Mesenchymal stem cell (in vitro differentiated cells and primary cell): ENCODE measurements at regions not wholly inside any gene's neighbourhood (a gene's known extent, or its start where the extent isn't known, plus 50 kb on each side); places are given as distances from the start of the nearest gene placed in this dataset.

Experiments
- DNase-seq: peaks from one replicate; pipeline ENCODE4 v3.0.0-alpha.2; 2013
- H2AFZ ChIP-seq: one replicate; pipeline ENCODE4 v1.6.1; 2013; ENCODE audit warnings: low read depth, mild to moderate bottlenecking, control low read depth, inconsistent platforms, low read length, moderate library complexity
- H2AK5ac ChIP-seq: 2 replicates; pipeline ENCODE4 v1.6.1; 2013; ENCODE audit warnings: low read length, moderate library complexity, mild to moderate bottlenecking, inconsistent platforms; ENCODE audit not compliant: severe bottlenecking
- H2BK120ac ChIP-seq: one replicate; pipeline ENCODE4 v1.6.1; 2013; ENCODE audit warnings: low read depth, mild to moderate bottlenecking, inconsistent platforms, low read length, moderate library complexity
- H2BK12ac ChIP-seq, 2 experiments: one replicate each; pipeline ENCODE4 v1.6.1; 2013; ENCODE audit warnings: inconsistent platforms in 2 of 2, low read length in 2 of 2, mild to moderate bottlenecking in 2 of 2, moderate library complexity in 2 of 2, control low read depth in 1 of 2
- H2BK15ac ChIP-seq: one replicate; pipeline ENCODE4 v1.6.1; 2013; ENCODE audit warnings: mild to moderate bottlenecking, low read depth, inconsistent platforms; ENCODE audit not compliant: poor library complexity, severe bottlenecking
- H2BK5ac ChIP-seq: 2 replicates; pipeline ENCODE4 v1.6.1; 2013; ENCODE audit warnings: low read depth, mild to moderate bottlenecking, low read length, control low read depth, inconsistent platforms; ENCODE audit not compliant: poor library complexity, severe bottlenecking
- H3K14ac ChIP-seq, 2 experiments: one replicate each; pipeline ENCODE4 v1.6.1; 2013; ENCODE audit warnings: inconsistent platforms in 2 of 2, low read length in 2 of 2, control low read depth in 1 of 2, mild to moderate bottlenecking in 1 of 2, moderate library complexity in 1 of 2
- H3K18ac ChIP-seq, 2 experiments: one replicate each; pipeline ENCODE4 v1.6.1; 2013; ENCODE audit warnings: inconsistent platforms in 2 of 2, low read length in 2 of 2, control low read depth in 1 of 2, low read depth in 1 of 2, mild to moderate bottlenecking in 1 of 2
- H3K23ac ChIP-seq, 2 experiments: one replicate each; pipeline ENCODE4 v1.6.1; 2013; ENCODE audit warnings: inconsistent platforms in 2 of 2, low read length in 2 of 2, mild to moderate bottlenecking in 2 of 2, moderate library complexity in 2 of 2, control low read depth in 1 of 2
- H3K27ac ChIP-seq: 2 replicates; pipeline ENCODE4 v1.5.1; 2013; ENCODE audit warnings: mild to moderate bottlenecking, moderate library complexity, low read length, control low read depth, inconsistent platforms; ENCODE audit not compliant: poor library complexity, severe bottlenecking
- H3K27me3 ChIP-seq, 2 experiments: 2 replicates each; pipeline versions ENCODE4 v1.6.1 to v1.7.0; 2013; ENCODE audit warnings: low read length in 2 of 2, mild to moderate bottlenecking in 2 of 2, moderate library complexity in 2 of 2, control low read depth in 1 of 2, inconsistent platforms in 1 of 2; ENCODE audit not compliant: control insufficient read depth in 1 of 2, insufficient read depth in 1 of 2
- H3K36me3 ChIP-seq, 2 experiments: 2 replicates each; pipeline versions ENCODE4 v1.6.1 to v1.7.0; 2013; ENCODE audit warnings: low read length in 2 of 2, control low read depth in 1 of 2, inconsistent platforms in 1 of 2, low read depth in 1 of 2, mild to moderate bottlenecking in 1 of 2; ENCODE audit not compliant: insufficient read depth in 2 of 2, control insufficient read depth in 1 of 2
- H3K4ac ChIP-seq, 2 experiments: one replicate each; pipeline ENCODE4 v1.6.1; 2013; ENCODE audit warnings: inconsistent platforms in 2 of 2, low read length in 2 of 2, mild to moderate bottlenecking in 2 of 2, moderate library complexity in 2 of 2, control low read depth in 1 of 2, low read depth in 1 of 2
- H3K4me1 ChIP-seq: 2 replicates; pipeline ENCODE4 v1.6.1; 2013; ENCODE audit warnings: low read depth, low read length, control low read depth; ENCODE audit not compliant: control insufficient read depth, insufficient read depth
- H3K4me2 ChIP-seq: 2 replicates; pipeline ENCODE4 v1.6.1; 2013; ENCODE audit warnings: low read length, mild to moderate bottlenecking, inconsistent platforms; ENCODE audit not compliant: poor library complexity, severe bottlenecking
- H3K4me3 ChIP-seq, 2 experiments: 2 replicates each; pipeline versions ENCODE4 v1.5.1 to v1.7.0; 2013; ENCODE audit warnings: low read length in 2 of 2, mild to moderate bottlenecking in 2 of 2, control low read depth in 1 of 2, low read depth in 1 of 2; ENCODE audit not compliant: insufficient read depth in 1 of 2
- H3K79me1 ChIP-seq: replicated peaks from 2 replicates; pipeline ENCODE4 v1.6.1; 2013; ENCODE audit warnings: mild to moderate bottlenecking, control low read depth, low read length, inconsistent platforms; ENCODE audit not compliant: poor library complexity, severe bottlenecking
- H3K9ac ChIP-seq: 2 replicates; pipeline ENCODE4 v1.7.0; 2013; ENCODE audit warnings: mild to moderate bottlenecking, low read length, moderate library complexity
- H3K9me3 ChIP-seq: 2 replicates; pipeline ENCODE4 v1.7.0; 2013; ENCODE audit warnings: mild to moderate bottlenecking, low read length; ENCODE audit not compliant: control insufficient read depth
- H4K8ac ChIP-seq: one replicate; pipeline ENCODE4 v1.6.1; 2013; ENCODE audit warnings: inconsistent platforms, mild to moderate bottlenecking, low read length, moderate library complexity
- H4K91ac ChIP-seq: one replicate; pipeline ENCODE4 v1.6.1; 2013; ENCODE audit warnings: mild to moderate bottlenecking, low read length, inconsistent platforms
- WGBS: methylation state at CpG from one replicate; pipeline ENCODE4 v1.1.7; 2013; ENCODE audit warnings: mixed read lengths; 5-methylcytosine and 5-hydroxymethylcytosine counted together

DNA sequence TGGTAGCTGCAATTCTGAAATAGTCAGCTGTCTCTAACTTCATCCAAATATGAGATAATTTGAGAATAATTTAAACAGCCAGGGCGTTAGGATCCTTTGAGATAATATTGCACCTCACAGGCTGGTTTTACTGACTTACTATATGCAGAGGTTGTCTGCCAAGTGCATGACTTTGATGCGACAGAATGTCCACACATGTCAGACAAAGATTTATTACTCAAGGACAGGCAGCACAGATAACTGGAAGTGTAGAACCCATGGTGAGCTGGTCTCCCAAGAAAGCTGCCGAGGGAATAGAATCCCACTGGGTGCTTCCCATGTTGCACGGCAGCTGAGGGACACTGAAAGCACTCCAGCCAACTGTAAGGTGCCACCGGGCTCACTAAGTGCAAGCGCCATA lies 166.2 kb upstream of the GALNTL6 start:
- no peak overlapping the region for H3K27ac ChIP-seq
- H4K91ac ChIP-seq, result no peak overlapping the region
- no peak overlapping the region for H3K4me2 ChIP-seq
- no peak overlapping the region for H2BK12ac ChIP-seq
- peaks cover 12% of the 10 kb centered on the region for H3K9me3 ChIP-seq
- no peak overlapping the region for H3K4ac ChIP-seq
- no peaks in the 10 kb centered on the region for H3K4me1 ChIP-seq
- H2BK5ac ChIP-seq, result no peak overlapping the region
- no peak overlapping the region for H2AFZ ChIP-seq
- no peaks in the 10 kb centered on the region for H3K36me3 ChIP-seq
- DNase-seq, result no peak
- no peak overlapping the region for H3K18ac ChIP-seq
- H2BK15ac ChIP-seq, result no peak overlapping the region
- no peaks in the 10 kb centered on the region for H3K27me3 ChIP-seq
- H2BK120ac ChIP-seq, result no peak overlapping the region
- no peaks in the 10 kb centered on the region for H3K79me1 ChIP-seq
- no peak overlapping the region for H3K9ac ChIP-seq
- H3K23ac ChIP-seq, result no peak overlapping the region
- WGBS, result 92% methylated on average over 6 of the region's 6 CpGs
- no peak overlapping the region for H3K14ac ChIP-seq
- no peak overlapping the region for H3K4me3 ChIP-seq
- no peak overlapping the region for H4K8ac ChIP-seq
- H2AK5ac ChIP-seq, result no peak overlapping the region

DNA sequence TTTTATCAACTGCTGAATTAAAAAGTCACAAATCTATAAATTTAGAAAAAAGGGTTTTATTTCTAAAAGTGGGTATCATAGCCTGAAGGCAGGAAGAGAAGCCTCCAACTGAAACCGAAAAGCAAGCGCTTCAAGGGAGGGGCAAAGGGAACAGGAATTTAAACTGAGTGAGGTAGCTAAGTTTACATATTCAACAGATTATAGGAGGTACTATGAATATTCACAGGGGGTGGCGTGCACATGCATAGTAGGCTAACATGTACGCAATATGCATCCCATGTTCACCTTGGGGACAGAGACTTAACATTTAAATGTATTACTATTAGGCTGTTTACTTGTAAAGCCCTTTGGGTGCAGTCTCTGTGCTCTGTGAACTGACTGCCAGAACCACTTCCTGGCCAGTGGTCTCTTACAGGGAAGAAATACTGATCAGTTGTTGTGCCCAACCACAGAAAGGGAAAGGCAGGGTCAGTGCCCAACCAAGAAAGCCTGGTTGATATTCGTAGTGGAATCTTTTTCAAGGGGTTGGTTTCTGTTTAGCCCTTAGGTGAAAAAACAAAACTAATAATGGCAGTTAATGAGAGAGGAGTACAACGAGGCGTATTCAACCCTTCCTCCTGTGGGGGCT lies 168.7 kb upstream of the GALNTL6 start:
- no peak overlapping the region for H2BK12ac ChIP-seq
- H4K91ac ChIP-seq, result no peak overlapping the region
- H3K36me3 ChIP-seq, result no peaks in the 10 kb centered on the region
- H2AFZ ChIP-seq, result no peak overlapping the region
- H3K4ac ChIP-seq, result no peak overlapping the region
- no peak overlapping the region for H3K23ac ChIP-seq
- DNase-seq, result no peak
- no peak overlapping the region for H2AK5ac ChIP-seq
- H3K18ac ChIP-seq, result no peak overlapping the region
- H4K8ac ChIP-seq, result no peak overlapping the region
- 80% methylated on average over 5 of the region's 7 CpGs for WGBS
- peaks cover 5% of the 10 kb centered on the region for H3K9me3 ChIP-seq
- H2BK120ac ChIP-seq, result no peak overlapping the region
- no peak overlapping the region for H2BK15ac ChIP-seq
- H3K9ac ChIP-seq, result no peak overlapping the region
- no peak overlapping the region for H3K4me2 ChIP-seq
- no peaks in the 10 kb centered on the region for H3K4me1 ChIP-seq
- no peak overlapping the region for H3K14ac ChIP-seq
- no peaks in the 10 kb centered on the region for H3K27me3 ChIP-seq
- no peaks in the 10 kb centered on the region for H3K79me1 ChIP-seq
- H3K4me3 ChIP-seq, result no peak overlapping the region
- no peak overlapping the region for H2BK5ac ChIP-seq
- H3K27ac ChIP-seq, result no peak overlapping the region

GRCh38 chr4:171639540-171639939 lies 173.7 kb upstream of the GALNTL6 start:
- Histone ChIP-seq H3K9me3 (peaks cover 5% of the 10 kb centered on the region), H3K23ac (no peak overlapping the region), H3K4me2 (no peak overlapping the region), H3K14ac (no peak overlapping the region), H3K18ac (no peak overlapping the region), H3K4me3 (no peak overlapping the region), H3K4me1 (no peaks in the 10 kb centered on the region), H4K8ac (no peak overlapping the region), H2BK5ac (no peak overlapping the region), H2BK15ac (no peak overlapping the region), H3K27ac (no peak overlapping the region), H3K79me1 (no peaks in the 10 kb centered on the region), H4K91ac (no peak overlapping the region), H3K9ac (no peak overlapping the region), H2AK5ac (no peak overlapping the region), H2BK12ac (no peak overlapping the region), H2AFZ (no peak overlapping the region), H3K4ac (no peak overlapping the region), H3K36me3 (no peaks in the 10 kb centered on the region), H2BK120ac (no peak overlapping the region), H3K27me3 (no peaks in the 10 kb centered on the region)
- WGBS, result 77% methylated on average over 2 of the region's 5 CpGs
- DNase-seq, result no peak

DNA sequence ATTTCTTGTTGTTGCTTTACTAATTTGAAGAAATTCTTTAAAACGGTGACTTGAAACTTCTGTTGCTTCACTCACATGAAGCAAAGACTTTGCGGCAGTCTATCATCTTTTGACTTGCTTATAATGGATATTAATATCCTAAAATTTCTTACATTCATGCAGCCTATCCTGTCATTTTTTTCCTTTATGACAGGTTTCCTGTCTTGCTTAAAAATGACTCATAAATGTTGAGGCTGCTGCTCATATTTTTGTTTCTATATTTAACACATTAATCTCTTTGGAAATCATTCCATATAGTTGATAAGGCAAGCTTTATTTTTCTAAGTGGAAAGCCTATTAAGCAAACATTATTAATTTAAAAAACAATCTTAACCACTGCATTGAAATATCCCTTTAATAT lies 176.6 kb upstream of the GALNTL6 start:
- H3K9ac ChIP-seq, result no peak overlapping the region
- H2BK5ac ChIP-seq, result no peak overlapping the region
- no peak overlapping the region for H2AK5ac ChIP-seq
- no peaks in the 10 kb centered on the region for H3K79me1 ChIP-seq
- no peak for DNase-seq
- no peak overlapping the region for H2AFZ ChIP-seq
- no peaks in the 10 kb centered on the region for H3K27me3 ChIP-seq
- H3K14ac ChIP-seq, result no peak overlapping the region
- no peak overlapping the region for H3K4ac ChIP-seq
- no peak overlapping the region for H2BK12ac ChIP-seq
- H3K4me2 ChIP-seq, result no peak overlapping the region
- H3K27ac ChIP-seq, result no peak overlapping the region
- H3K4me3 ChIP-seq, result no peak overlapping the region
- no peak overlapping the region for H4K91ac ChIP-seq
- H2BK15ac ChIP-seq, result no peak overlapping the region
- no peak overlapping the region for H3K18ac ChIP-seq
- no peaks in the 10 kb centered on the region for H3K4me1 ChIP-seq
- peaks cover 5% of the 10 kb centered on the region for H3K9me3 ChIP-seq
- WGBS, result 100% methylated on average over 2 of the region's 2 CpGs
- no peak overlapping the region for H2BK120ac ChIP-seq
- H3K23ac ChIP-seq, result no peak overlapping the region
- no peak overlapping the region for H4K8ac ChIP-seq
- no peaks in the 10 kb centered on the region for H3K36me3 ChIP-seq
